Ascending aorta (tissue), 2 donors: ENCODE measurements at regions not wholly inside any gene's neighbourhood (a gene's known extent, or its start where the extent isn't known, plus 50 kb on each side); places are given as distances from the start of the nearest gene placed in this dataset.

Source experiments
- DNase-seq, 2 donors: peaks; one replicate each; pipeline ENCODE4 v3.0.0-alpha.2; 2019; ENCODE audit warnings: low spot score in 2 of 2
- H3K27ac ChIP-seq, 2 donors: fragments of 200-600 bp; sonication (generic); one replicate each; pipeline ENCODE4 v1.5.1; 2016 to 2017; ENCODE audit warnings: mild to moderate bottlenecking in 1 of 2
- H3K27me3 ChIP-seq: fragments of 200-600 bp; sonication (generic); one replicate; pipeline ENCODE4 v1.5.1; 2017
- H3K36me3 ChIP-seq, 2 donors: fragments of 200-600 bp; sonication (generic); one replicate each; pipeline ENCODE4 v1.5.1; 2016
- H3K4me1 ChIP-seq, 2 donors: fragments of 200-600 bp; sonication (generic); one replicate each; pipeline ENCODE4 v1.5.1; 2016 to 2017; ENCODE audit warnings: mild to moderate bottlenecking in 1 of 2
- H3K4me3 ChIP-seq, 2 donors: fragments of 200-600 bp; sonication (generic); one replicate each; pipeline ENCODE4 v1.5.1; 2016 to 2017; ENCODE audit warnings: mild to moderate bottlenecking in 1 of 2
- H3K9me3 ChIP-seq, 2 donors: fragments of 200-600 bp; sonication (generic); one replicate each; pipeline ENCODE4 v1.5.1; 2016
- CTCF ChIP-seq, 3 experiments: fragments of 200-600 bp in 2 of 3; fragments of 450-650 bp in 1 of 3; sonication (generic) in 2 of 3; IDR thresholded peaks; one replicate each; pipeline ENCODE4 v1.5.1; 2016 to 2019; ENCODE audit warnings: antibody characterized with exemption in 3 of 3, mild to moderate bottlenecking in 1 of 3, moderate library complexity in 1 of 3
- intact Hi-C: fragments of 100-400 bp; cut with DNase I; formaldehyde crosslinking; loops from one replicate; pipeline ENCODE4 v1.15.1; 2023

DNA sequence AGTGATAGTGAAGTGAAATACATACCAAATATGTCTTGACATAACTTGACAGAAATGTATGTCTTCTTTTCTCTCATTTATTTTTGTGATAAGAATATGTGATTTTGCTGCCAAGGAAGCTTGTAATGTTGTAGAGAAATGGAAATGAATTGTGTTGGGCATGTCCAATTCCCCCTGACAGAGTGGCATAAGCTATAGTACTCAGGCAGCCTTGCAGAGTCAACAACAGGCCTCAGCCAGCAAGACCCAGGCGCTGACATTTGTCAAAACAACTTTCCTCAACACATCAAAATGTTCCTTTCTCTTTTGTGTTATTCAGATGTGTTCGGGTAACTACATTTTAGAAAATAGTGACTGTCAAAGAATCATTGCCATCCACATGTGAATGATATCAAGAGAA is 538.1 kb upstream of the ATP11B start:
- H3K4me3 ChIP-seq: no peak overlapping the region
- no peak overlapping the region for H3K27ac ChIP-seq
- no peaks in the 10 kb centered on the region for H3K36me3 ChIP-seq
- no peaks in the 10 kb centered on the region for H3K9me3 ChIP-seq
- no peaks in the 10 kb centered on the region for H3K4me1 ChIP-seq
- no peak for TF ChIP-seq CTCF (IDR thresholded peaks at IDR 0.05)
- no peak for DNase-seq
- H3K27me3 ChIP-seq: no peaks in the 10 kb centered on the region
- intact Hi-C loops: no loop called here

DNA sequence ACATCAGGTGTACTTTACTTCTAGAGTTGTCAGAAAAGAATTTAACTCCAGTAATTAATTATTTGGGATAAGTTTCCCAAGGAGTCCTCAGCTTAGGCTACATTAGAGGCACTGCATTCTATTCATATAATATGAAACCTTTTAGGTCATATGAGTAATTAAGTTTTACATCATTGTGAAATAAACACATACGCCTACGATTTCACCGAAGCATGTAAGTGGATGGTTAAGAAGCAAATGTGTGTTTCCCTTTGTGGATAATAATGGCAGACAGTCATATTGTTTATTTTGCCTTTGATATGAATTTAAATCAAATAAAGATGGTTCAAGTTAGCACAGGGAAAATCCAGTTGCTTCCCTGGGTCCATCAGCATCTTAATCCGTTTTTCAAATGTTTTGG is 535.9 kb upstream of the ATP11B start:
- Histone ChIP-seq H3K36me3 (no peaks in the 10 kb centered on the region), H3K4me3 (no peak overlapping the region), H3K27me3 (no peaks in the 10 kb centered on the region), H3K9me3 (no peaks in the 10 kb centered on the region), H3K27ac (no peak overlapping the region), H3K4me1 (no peaks in the 10 kb centered on the region)
- no peak for DNase-seq
- intact Hi-C loops: no loop called here
- no peak for TF ChIP-seq CTCF (IDR thresholded peaks at IDR 0.05)

DNA sequence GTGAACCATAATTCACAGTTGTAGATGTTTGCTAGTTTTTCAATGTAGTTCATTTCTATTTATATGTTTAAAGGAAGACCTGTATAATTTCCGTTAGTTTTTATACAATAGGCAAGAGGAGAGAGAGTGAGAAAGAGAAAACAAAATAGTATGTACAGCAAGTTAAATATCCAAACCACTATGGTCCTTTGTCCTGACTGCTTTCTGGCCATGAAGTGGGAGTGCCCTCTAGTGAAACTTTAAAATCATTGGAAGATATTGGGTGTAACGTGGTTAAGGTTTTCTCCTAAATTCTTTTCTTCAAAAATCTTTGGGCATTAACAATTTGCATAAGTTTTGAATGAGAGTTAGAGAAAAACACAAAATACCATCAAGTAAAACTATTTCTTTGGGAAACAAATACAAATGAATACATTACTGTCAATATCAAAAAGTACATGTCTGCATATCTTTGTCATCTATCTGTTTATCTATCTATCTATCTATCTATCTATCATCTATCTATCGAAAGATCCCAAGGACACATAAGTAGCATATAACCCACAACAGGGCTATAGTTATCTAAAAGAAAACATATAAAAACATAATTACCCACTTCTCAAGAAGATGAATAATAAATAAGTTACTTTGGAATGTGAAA is 534.6 kb upstream of the ATP11B start:
- DNase-seq: no peak
- Histone ChIP-seq H3K4me3 (no peak overlapping the region), H3K27me3 (no peaks in the 10 kb centered on the region), H3K36me3 (no peaks in the 10 kb centered on the region), H3K27ac (no peak overlapping the region), H3K4me1 (no peaks in the 10 kb centered on the region), H3K9me3 (no peaks in the 10 kb centered on the region)
- intact Hi-C loops: no loop called here
- peak in 1 of 3 experiments; percentile 23 for TF ChIP-seq CTCF (IDR thresholded peaks at IDR 0.05)

DNA sequence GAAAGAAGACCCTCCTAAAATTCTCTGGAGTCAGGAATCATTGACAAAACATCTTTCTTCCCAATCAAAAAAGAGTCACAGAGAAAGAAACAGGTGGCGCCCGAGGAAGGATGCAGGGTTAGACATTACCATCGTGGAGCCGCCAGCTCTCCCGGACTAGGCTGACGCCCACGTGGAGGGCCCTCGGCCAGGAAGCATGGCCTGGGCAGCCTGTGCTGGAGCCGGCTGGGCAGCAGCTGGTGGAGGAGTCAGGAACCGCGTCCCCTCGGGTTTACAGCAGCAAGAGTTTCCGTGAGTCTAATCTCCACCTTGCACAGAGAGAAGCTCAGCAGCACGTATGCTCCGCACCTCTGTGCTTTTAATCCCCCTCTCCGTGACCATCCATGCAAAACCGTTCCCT is 533.7 kb upstream of the ATP11B start:
- no peak overlapping the region for H3K4me3 ChIP-seq

GRCh38 chr3:182261041-182261440 is 532.3 kb upstream of the ATP11B start:
- H3K27ac ChIP-seq: no peak overlapping the region
- intact Hi-C loops: no loop called here
- H3K4me3 ChIP-seq: no peak overlapping the region
- no peaks in the 10 kb centered on the region for H3K4me1 ChIP-seq
- no peaks in the 10 kb centered on the region for H3K9me3 ChIP-seq
- no peaks in the 10 kb centered on the region for H3K27me3 ChIP-seq
- no peak for DNase-seq
- no peak for TF ChIP-seq CTCF (IDR thresholded peaks at IDR 0.05)
- no peaks in the 10 kb centered on the region for H3K36me3 ChIP-seq

More for the DNA sequence above, 533.7 kb upstream of the ATP11B start:
- H3K27ac ChIP-seq: no peak overlapping the region
- no peaks in the 10 kb centered on the region for H3K36me3 ChIP-seq
- DNase-seq: no peak
- H3K9me3 ChIP-seq: no peaks in the 10 kb centered on the region
- TF ChIP-seq CTCF (IDR thresholded peaks at IDR 0.05): no peak
- intact Hi-C loops: no loop called here
- H3K4me1 ChIP-seq: no peaks in the 10 kb centered on the region
- no peaks in the 10 kb centered on the region for H3K27me3 ChIP-seq

GRCh38 chr3:182268711-182269110 is 524.6 kb upstream of the ATP11B start:
- no peaks in the 10 kb centered on the region for H3K4me1 ChIP-seq
- intact Hi-C loops: no loop called here

More at GRCh38 chr3:182268711-182269110, 524.6 kb upstream of the ATP11B start:
- Histone ChIP-seq H3K27me3 (no peaks in the 10 kb centered on the region), H3K27ac (no peak overlapping the region), H3K9me3 (no peaks in the 10 kb centered on the region), H3K4me3 (no peak overlapping the region), H3K36me3 (no peaks in the 10 kb centered on the region)
- no peak for TF ChIP-seq CTCF (IDR thresholded peaks at IDR 0.05)
- no peak for DNase-seq
